Hepatocyte (in vitro differentiated cells): ENCODE measurements at regions not wholly inside any gene's neighbourhood (a gene's known extent, or its start where the extent isn't known, plus 50 kb on each side); places are given as distances from the start of the nearest gene placed in this dataset.

Source experiments
- CTCF ChIP-seq: fragments of 200-600 bp; sonication (generic); IDR thresholded peaks from 2 replicates; pipeline ENCODE4 v1.5.1; 2016; ENCODE audit warnings: antibody characterized with exemption, mild to moderate bottlenecking; ENCODE audit not compliant: poor library complexity
- EZH2 ChIP-seq: fragments of 200-600 bp; sonication (generic); IDR thresholded peaks from 2 replicates; pipeline ENCODE4 v1.6.1; 2016; ENCODE audit warnings: antibody characterized with exemption, mild to moderate bottlenecking, borderline replicate concordance
- EZH2phosphoT487 ChIP-seq: fragments of 200-600 bp; sonication (generic); IDR thresholded peaks from one replicate; pipeline ENCODE4 v1.6.1; 2018; ENCODE audit warnings: antibody characterized with exemption, mild to moderate bottlenecking, low read depth, moderate library complexity; ENCODE audit not compliant: unreplicated experiment, severe bottlenecking

GRCh38 chr20:24799971-24800580 is 149.0 kb upstream of the CST7 start:
- TF ChIP-seq CTCF (no peak), EZH2phosphoT487 (no peak), EZH2 (no peak)
